MM.1S (cell line): ENCODE measurements at regions not wholly inside any gene's neighbourhood (a gene's known extent, or its start where the extent isn't known, plus 50 kb on each side); places are given as distances from the start of the nearest gene placed in this dataset.

Experiments
- DNase-seq: peaks from one replicate; pipeline ENCODE4 v3.0.0-alpha.2; 2015
- H2AFZ ChIP-seq: fragments of 300-600 bp; sonication (generic); 2 replicates; pipeline ENCODE4 v1.6.0; 2016; ENCODE audit warnings: antibody characterized with exemption, low read length
- H3F3A ChIP-seq: fragments of 300-600 bp; sonication (generic); 2 replicates; pipeline ENCODE4 v1.6.1; 2016; ENCODE audit warnings: mild to moderate bottlenecking, antibody characterized with exemption, low read length, moderate library complexity, mixed read lengths; ENCODE audit not compliant: insufficient read depth
- H3K27ac ChIP-seq: fragments of 300-600 bp; sonication (generic); 2 replicates; pipeline ENCODE4 v1.5.1; 2016; ENCODE audit warnings: mild to moderate bottlenecking, low read length
- H3K27me3 ChIP-seq: fragments of 300-600 bp; sonication (generic); replicated peaks from 2 replicates; pipeline ENCODE4 v1.6.0; 2016; ENCODE audit warnings: low read length; ENCODE audit not compliant: insufficient read depth
- H3K36me3 ChIP-seq: fragments of 300-600 bp; sonication (generic); replicated peaks from 2 replicates; pipeline ENCODE4 v1.6.1; 2016; ENCODE audit warnings: mild to moderate bottlenecking, low read length, mixed read lengths; ENCODE audit not compliant: insufficient read depth
- H3K4me1 ChIP-seq: fragments of 300-600 bp; sonication (generic); 2 replicates; pipeline ENCODE4 v1.6.1; 2016; ENCODE audit warnings: low read length, mixed read lengths
- H3K4me2 ChIP-seq: fragments of 300-600 bp; sonication (generic); 2 replicates; pipeline ENCODE4 v1.6.0; 2016; ENCODE audit warnings: low read depth, low read length
- H3K4me3 ChIP-seq: fragments of 300-600 bp; sonication (generic); 2 replicates; pipeline ENCODE4 v1.5.1; 2016; ENCODE audit warnings: low read length, mixed read lengths
- H3K79me2 ChIP-seq: fragments of 300-600 bp; sonication (generic); 2 replicates; pipeline ENCODE4 v1.6.1; 2016; ENCODE audit warnings: mixed run types, low read length, mixed read lengths
- H3K9ac ChIP-seq: fragments of 300-600 bp; sonication (generic); 2 replicates; pipeline ENCODE4 v1.6.1; 2016; ENCODE audit warnings: low read length, mixed read lengths
- H3K9me2 ChIP-seq: fragments of 300-600 bp; sonication (generic); replicated peaks from 2 replicates; pipeline ENCODE4 v1.6.1; 2016; ENCODE audit warnings: mild to moderate bottlenecking, low read length, mixed read lengths; ENCODE audit not compliant: insufficient read depth
- H3K9me3 ChIP-seq: fragments of 300-600 bp; sonication (generic); replicated peaks from 2 replicates; pipeline ENCODE4 v1.6.1; 2016; ENCODE audit warnings: mild to moderate bottlenecking, low read length, mixed read lengths; ENCODE audit not compliant: insufficient read depth
- H4K20me1 ChIP-seq: fragments of 300-600 bp; sonication (generic); 2 replicates; pipeline ENCODE4 v1.6.1; 2016; ENCODE audit warnings: mild to moderate bottlenecking, low read length, moderate library complexity, mixed read lengths; ENCODE audit not compliant: insufficient read depth
- CTCF ChIP-seq: fragments of 300-600 bp; sonication (generic); IDR thresholded peaks from 2 replicates; pipeline ENCODE4 v1.5.1; 2016; ENCODE audit warnings: antibody characterized with exemption, low read length, mixed read lengths
- EZH2 ChIP-seq: fragments of 300-600 bp; sonication (generic); optimal IDR thresholded peaks from 2 replicates; pipeline ENCODE3; 2017; ENCODE audit warnings: low read depth, mild to moderate bottlenecking, antibody characterized with exemption, low read length, mixed read lengths
- EZH2phosphoT487 ChIP-seq: fragments of 300-600 bp; sonication (generic); IDR thresholded peaks from 2 replicates; pipeline ENCODE4 v1.6.1; 2018; ENCODE audit warnings: antibody characterized with exemption, low read length

DNA sequence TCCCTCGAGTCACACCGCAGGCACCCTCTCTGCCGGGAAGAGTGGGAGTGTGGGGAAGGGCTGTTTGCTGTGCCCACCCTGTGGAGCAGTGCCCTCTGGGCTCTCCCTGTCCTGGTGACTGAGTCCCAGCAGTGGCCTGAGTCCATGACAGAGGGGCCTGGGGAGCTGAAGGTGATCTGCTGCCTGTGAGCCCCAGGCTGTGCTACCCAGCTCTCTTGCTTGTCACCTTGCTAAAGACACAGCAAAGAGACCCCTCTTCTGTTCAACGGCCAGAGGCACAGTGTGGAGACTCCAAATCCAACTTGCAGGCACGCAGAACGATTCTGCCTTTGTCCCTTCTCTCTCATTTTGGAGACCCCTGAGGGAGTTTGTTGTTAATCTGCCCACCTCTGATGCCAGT lies 232.6 kb downstream of the OPA1 start:
- Histone ChIP-seq H4K20me1 (no peaks in the 10 kb centered on the region), H3K4me1 (no peaks in the 10 kb centered on the region), H2AFZ (no peak overlapping the region), H3K9me3 (no peaks in the 10 kb centered on the region), H3K9me2 (no peaks in the 10 kb centered on the region), H3F3A (no peaks in the 10 kb centered on the region), H3K79me2 (no peaks in the 10 kb centered on the region), H3K4me2 (no peak overlapping the region), H3K9ac (no peak overlapping the region), H3K4me3 (no peak overlapping the region), H3K36me3 (no peaks in the 10 kb centered on the region), H3K27ac (no peak overlapping the region), H3K27me3 (no peaks in the 10 kb centered on the region)
- no peak for DNase-seq
- TF ChIP-seq EZH2phosphoT487 (no peak), CTCF (no peak), EZH2 (no peak)

DNA sequence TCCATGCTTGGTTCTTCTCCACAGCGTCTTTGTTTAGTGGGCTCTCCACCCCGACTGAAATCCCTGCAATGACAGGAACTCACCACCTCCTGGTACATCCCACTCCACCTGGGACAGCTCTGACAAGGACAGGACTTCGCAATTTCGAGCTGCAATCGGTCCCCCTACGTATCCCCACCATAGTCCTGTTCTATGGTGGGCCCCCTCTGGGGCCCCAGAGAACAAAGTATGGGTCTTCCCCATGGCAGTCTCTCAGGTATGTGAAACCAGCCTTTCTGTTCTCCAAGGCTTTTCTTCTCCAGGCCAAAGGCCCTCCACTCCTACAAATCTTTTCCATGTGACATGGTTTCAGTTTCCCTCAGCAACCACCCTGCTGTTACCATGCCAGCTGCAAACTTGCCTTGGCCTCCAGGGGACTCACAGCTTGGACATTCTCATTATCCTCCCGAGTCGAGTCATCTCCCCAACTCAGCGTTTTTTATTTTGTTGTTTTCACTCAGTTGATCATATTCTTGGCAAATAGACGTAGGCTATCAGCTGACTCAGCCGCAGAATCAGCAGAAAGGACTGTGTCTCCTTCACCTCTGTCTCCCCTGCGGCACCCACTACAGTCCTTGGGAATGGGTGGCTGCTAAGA lies 233.3 kb downstream of the OPA1 start:
- H3K27me3 ChIP-seq: no peaks in the 10 kb centered on the region
- H3K9me3 ChIP-seq: no peaks in the 10 kb centered on the region
- no peak overlapping the region for H2AFZ ChIP-seq
- no peak overlapping the region for H3K4me3 ChIP-seq
- no peaks in the 10 kb centered on the region for H3K4me1 ChIP-seq
- no peaks in the 10 kb centered on the region for H3K79me2 ChIP-seq
- H3K27ac ChIP-seq: no peak overlapping the region
- TF ChIP-seq EZH2 (no peak), EZH2phosphoT487 (no peak), CTCF (no peak)
- no peak for DNase-seq
- no peak overlapping the region for H3K4me2 ChIP-seq
- no peaks in the 10 kb centered on the region for H3K9me2 ChIP-seq
- no peaks in the 10 kb centered on the region for H3K36me3 ChIP-seq
- H3F3A ChIP-seq: no peaks in the 10 kb centered on the region
- no peaks in the 10 kb centered on the region for H4K20me1 ChIP-seq
- H3K9ac ChIP-seq: no peak overlapping the region

- no peak overlapping the region for H2AFZ ChIP-seq
- no peak overlapping the region for H3K9ac ChIP-seq
- no peaks in the 10 kb centered on the region for H3K36me3 ChIP-seq
- no peak overlapping the region for H3K4me2 ChIP-seq
- no peak for DNase-seq
- no peaks in the 10 kb centered on the region for H3K9me2 ChIP-seq
- no peaks in the 10 kb centered on the region for H4K20me1 ChIP-seq
- H3K27ac ChIP-seq: no peak overlapping the region
- H3F3A ChIP-seq: no peaks in the 10 kb centered on the region
- H3K4me3 ChIP-seq: no peak overlapping the region
- H3K9me3 ChIP-seq: no peaks in the 10 kb centered on the region
- no peak for TF ChIP-seq CTCF
- no peak for TF ChIP-seq EZH2
- TF ChIP-seq EZH2phosphoT487: no peak
- H3K27me3 ChIP-seq: no peaks in the 10 kb centered on the region
- no peaks in the 10 kb centered on the region for H3K79me2 ChIP-seq
- no peaks in the 10 kb centered on the region for H3K4me1 ChIP-seq
Measured at GRCh38 chr3:193827040-193827669, 234.1 kb downstream of the OPA1 start.
